Upper lobe of right lung (tissue), 1 donor: ENCODE measurements at regions not wholly inside any gene's neighbourhood (a gene's known extent, or its start where the extent isn't known, plus 50 kb on each side); places are given as distances from the start of the nearest gene placed in this dataset.
A peak's percentile ranks its signal among the peaks of the same experiment; 100 is the strongest.

Source experiments
- ATAC-seq: fragments of 200-7000 bp; cut with Tn5 transposase; one replicate; pipeline ENCODE4 v1.9.1; 2020; ENCODE audit warnings: mild to moderate bottlenecking, moderate library complexity
- DNase-seq: peaks from one replicate; pipeline ENCODE4 v3.0.0-alpha.2; 2020
- H3K27ac ChIP-seq: fragments of 200-600 bp; one replicate; pipeline ENCODE4 v1.8.0; 2022
- H3K27me3 ChIP-seq: fragments of 200-600 bp; one replicate; pipeline ENCODE4 v1.8.0; 2022; ENCODE audit warnings: mild to moderate bottlenecking
- H3K36me3 ChIP-seq: fragments of 200-600 bp; one replicate; pipeline ENCODE4 v1.8.0; 2022
- H3K4me1 ChIP-seq: fragments of 200-600 bp; one replicate; pipeline ENCODE4 v1.8.0; 2022
- H3K4me3 ChIP-seq: fragments of 200-600 bp; one replicate; pipeline ENCODE4 v1.8.0; 2022; ENCODE audit warnings: mild to moderate bottlenecking
- H3K9me3 ChIP-seq: fragments of 200-600 bp; one replicate; pipeline ENCODE4 v1.8.0; 2022
- intact Hi-C: fragments of 100-400 bp; cut with DNase I; formaldehyde crosslinking; loops from one replicate; pipeline ENCODE4 v1.11.0; 2022
- TF ChIP-seq, protein P1 (sequence below): fragments of 200-600 bp; IDR thresholded peaks from one replicate; pipeline ENCODE4 v1.8.0; 2022; ENCODE audit warnings: antibody characterized with exemption
- donor health status: DM: no; HTN: yes; CAD: no; lungs with severe emphysema.

DNA sequence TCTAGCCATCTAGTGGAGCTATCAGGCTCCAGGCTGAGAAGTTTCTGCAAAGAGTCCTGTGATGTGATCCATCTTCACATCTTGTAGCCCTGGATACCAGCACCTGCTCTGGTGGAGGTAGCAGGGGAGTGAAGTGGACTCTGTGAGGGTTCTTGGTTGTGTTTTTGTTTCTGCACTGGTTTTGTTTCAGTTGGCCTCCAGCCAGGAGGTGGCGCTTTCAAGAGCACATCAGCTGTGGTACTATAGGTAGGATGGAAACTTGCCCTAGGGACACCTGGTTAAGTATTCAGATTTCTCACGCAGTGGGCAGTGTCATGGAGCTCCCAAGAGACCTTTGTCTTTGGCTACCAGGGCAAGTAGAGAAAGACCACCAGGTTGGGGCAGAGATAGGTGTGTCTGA is 257.5 kb upstream of the SLC7A11 start:
- TF ChIP-seq, protein P1, sequence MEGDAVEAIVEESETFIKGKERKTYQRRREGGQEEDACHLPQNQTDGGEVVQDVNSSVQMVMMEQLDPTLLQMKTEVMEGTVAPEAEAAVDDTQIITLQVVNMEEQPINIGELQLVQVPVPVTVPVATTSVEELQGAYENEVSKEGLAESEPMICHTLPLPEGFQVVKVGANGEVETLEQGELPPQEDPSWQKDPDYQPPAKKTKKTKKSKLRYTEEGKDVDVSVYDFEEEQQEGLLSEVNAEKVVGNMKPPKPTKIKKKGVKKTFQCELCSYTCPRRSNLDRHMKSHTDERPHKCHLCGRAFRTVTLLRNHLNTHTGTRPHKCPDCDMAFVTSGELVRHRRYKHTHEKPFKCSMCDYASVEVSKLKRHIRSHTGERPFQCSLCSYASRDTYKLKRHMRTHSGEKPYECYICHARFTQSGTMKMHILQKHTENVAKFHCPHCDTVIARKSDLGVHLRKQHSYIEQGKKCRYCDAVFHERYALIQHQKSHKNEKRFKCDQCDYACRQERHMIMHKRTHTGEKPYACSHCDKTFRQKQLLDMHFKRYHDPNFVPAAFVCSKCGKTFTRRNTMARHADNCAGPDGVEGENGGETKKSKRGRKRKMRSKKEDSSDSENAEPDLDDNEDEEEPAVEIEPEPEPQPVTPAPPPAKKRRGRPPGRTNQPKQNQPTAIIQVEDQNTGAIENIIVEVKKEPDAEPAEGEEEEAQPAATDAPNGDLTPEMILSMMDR = no peak
- Histone ChIP-seq H3K27ac (no peak overlapping the region), H3K9me3 (no peaks in the 10 kb centered on the region), H3K4me1 (no peaks in the 10 kb centered on the region), H3K27me3 (no peaks in the 10 kb centered on the region), H3K4me3 (no peak overlapping the region), H3K36me3 (no peaks in the 10 kb centered on the region)
- no peak for DNase-seq
- ATAC-seq = no peak
- intact Hi-C loops = no loop called here

DNA sequence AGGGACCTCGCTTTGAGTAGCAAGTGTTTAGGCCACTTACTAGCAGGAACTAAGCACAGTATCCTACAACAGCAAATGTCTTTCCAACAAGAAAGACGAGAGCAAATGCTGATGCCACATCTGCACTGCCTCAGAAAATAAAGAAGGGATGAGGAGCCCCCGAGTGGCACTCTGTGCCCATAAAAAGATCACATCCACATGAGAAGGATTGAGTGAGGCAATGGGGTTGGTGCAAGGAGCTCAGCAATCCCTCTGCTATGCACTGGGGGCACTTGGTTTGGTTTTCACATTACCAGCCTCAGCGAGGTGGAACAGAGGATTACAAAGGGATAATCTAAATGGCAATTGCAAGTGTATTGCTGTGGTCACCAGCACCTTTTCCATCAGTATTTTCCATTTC is 252.8 kb upstream of the SLC7A11 start:
- H3K27me3 ChIP-seq = no peaks in the 10 kb centered on the region
- DNase-seq (no peak), ATAC-seq (peak; percentile 64)
- intact Hi-C loops = no loop called here
- no peaks in the 10 kb centered on the region for H3K36me3 ChIP-seq
- no peak overlapping the region for H3K27ac ChIP-seq
- no peaks in the 10 kb centered on the region for H3K4me1 ChIP-seq
- no peak overlapping the region for H3K4me3 ChIP-seq
- H3K9me3 ChIP-seq = no peaks in the 10 kb centered on the region
- TF ChIP-seq, protein P1 = peak; percentile 18

DNA sequence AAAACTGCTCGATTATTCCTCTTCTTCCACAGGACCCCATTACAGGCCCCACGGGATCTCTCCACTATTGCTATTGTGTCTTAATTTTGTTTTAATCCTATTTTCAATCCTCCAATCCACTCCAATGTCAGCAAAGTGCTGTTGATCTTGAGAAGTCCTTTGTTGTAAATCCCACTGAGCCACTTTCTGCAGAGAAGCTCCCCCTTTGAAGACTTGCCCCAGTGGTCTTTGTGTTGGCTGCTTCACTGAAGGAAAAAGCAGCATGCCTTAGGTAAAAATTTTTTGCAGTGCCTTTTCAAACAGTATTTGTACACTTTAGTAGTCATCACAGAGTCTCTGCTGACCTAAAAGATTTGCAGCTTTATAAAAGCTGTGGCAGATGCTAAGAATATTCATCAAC is 252.0 kb upstream of the SLC7A11 start:
- Histone ChIP-seq H3K27ac (no peak overlapping the region), H3K4me3 (no peak overlapping the region), H3K9me3 (no peaks in the 10 kb centered on the region), H3K27me3 (no peaks in the 10 kb centered on the region), H3K4me1 (no peaks in the 10 kb centered on the region), H3K36me3 (no peaks in the 10 kb centered on the region)
- intact Hi-C loops = no loop called here
- TF ChIP-seq, protein P1 = no peak
- DNase-seq (no peak), ATAC-seq (no peak)

DNA sequence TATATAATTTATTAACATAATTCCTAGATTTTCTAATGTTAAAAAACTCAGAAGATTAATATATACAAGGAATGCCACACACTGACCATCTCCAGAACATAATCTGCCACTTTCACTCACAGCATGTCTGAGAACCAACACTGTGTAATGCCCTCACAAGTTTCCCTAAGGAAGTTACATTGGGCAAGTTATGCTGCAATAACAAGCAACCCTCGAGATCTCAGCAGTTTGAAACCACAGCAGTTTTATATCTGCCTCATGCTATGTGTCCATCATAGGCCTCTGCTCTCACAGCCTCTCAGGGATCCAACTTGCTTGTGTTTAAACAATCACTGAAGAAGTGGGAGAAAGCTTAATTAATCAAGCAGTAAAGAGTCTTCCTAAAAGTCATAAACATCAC is 250.0 kb upstream of the SLC7A11 start:
- Histone ChIP-seq H3K4me3 (no peak overlapping the region), H3K9me3 (no peaks in the 10 kb centered on the region), H3K27ac (no peak overlapping the region), H3K36me3 (no peaks in the 10 kb centered on the region), H3K27me3 (no peaks in the 10 kb centered on the region), H3K4me1 (no peaks in the 10 kb centered on the region)
- no peak for DNase-seq
- intact Hi-C loops = no loop called here
- TF ChIP-seq, protein P1 = no peak
- no peak for ATAC-seq

DNA sequence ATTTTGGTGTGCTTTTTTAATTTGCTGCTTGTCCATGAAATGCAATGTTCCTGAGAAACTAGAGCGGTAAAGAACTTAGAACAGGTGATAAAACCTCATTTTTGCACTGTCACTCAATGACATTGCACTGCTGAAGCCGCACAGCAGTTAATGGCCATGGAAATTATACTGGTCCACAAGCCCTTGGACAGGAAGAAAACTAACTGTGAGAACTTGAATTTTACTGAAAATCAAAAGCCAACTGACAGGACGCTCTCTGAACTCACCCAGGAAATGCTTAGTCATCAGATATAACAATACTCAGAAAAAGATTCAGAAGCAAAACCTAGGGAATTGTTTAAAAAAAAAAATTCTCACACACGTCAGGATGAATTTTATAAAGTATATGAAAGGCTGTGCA is 246.4 kb upstream of the SLC7A11 start:
- Histone ChIP-seq H3K27me3 (no peaks in the 10 kb centered on the region), H3K9me3 (no peaks in the 10 kb centered on the region), H3K36me3 (no peaks in the 10 kb centered on the region), H3K27ac (no peak overlapping the region), H3K4me1 (no peaks in the 10 kb centered on the region), H3K4me3 (no peak overlapping the region)
- ATAC-seq = no peak
- intact Hi-C loops = no loop called here
- TF ChIP-seq, protein P1 = no peak
- DNase-seq = no peak

DNA sequence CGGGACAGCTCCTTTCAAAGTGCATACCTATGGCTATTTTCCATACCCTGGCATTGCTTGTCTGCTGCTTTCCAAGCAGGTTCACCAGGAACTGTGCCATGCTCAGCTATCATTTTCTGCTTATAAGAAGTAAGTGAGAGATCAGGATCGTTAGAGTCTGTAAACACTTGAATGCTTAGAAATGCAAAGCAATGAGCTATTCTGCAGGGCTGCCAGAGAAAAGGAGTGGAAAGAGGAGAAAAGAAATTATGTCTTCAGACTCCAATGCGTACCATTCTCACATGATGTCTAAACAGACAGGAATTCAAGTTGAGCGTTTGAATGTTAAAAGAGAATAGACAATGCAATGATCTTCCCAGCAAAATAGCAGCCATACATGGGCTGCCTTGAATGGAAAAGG is 245.5 kb upstream of the SLC7A11 start:
- ATAC-seq = no peak
- H3K4me1 ChIP-seq = no peaks in the 10 kb centered on the region
- TF ChIP-seq, protein P1 = no peak

More for the DNA sequence above, 245.5 kb upstream of the SLC7A11 start:
- H3K27me3 ChIP-seq = no peaks in the 10 kb centered on the region
- H3K27ac ChIP-seq = no peak overlapping the region
- intact Hi-C loops = no loop called here
- H3K9me3 ChIP-seq = no peaks in the 10 kb centered on the region
- no peaks in the 10 kb centered on the region for H3K36me3 ChIP-seq
- DNase-seq = no peak
- H3K4me3 ChIP-seq = no peak overlapping the region
